Smooth muscle cell (in vitro differentiated cells): ENCODE measurements at regions not wholly inside any gene's neighbourhood (a gene's known extent, or its start where the extent isn't known, plus 50 kb on each side); places are given as distances from the start of the nearest gene placed in this dataset.

Experiments
- DNase-seq: peaks from one replicate; lab custom pipeline; 2025; ENCODE audit not compliant: unreplicated experiment; lab: John Stamatoyannopoulos, UW
- H2AFZ ChIP-seq: fragments of 200-600 bp; sonication (generic); 2 replicates; pipeline ENCODE4 v1.6.0; 2016; ENCODE audit warnings: antibody characterized with exemption, low read depth, mild to moderate bottlenecking
- H3F3A ChIP-seq: fragments of 200-600 bp; sonication (generic); 2 replicates; pipeline ENCODE4 v1.6.0; 2017; ENCODE audit warnings: antibody characterized with exemption, low read depth
- H3K27ac ChIP-seq: fragments of 200-600 bp; sonication (generic); 2 replicates; pipeline ENCODE4 v1.5.1; 2016; ENCODE audit warnings: low read depth, mild to moderate bottlenecking
- H3K27me3 ChIP-seq: fragments of 200-600 bp; sonication (generic); 2 replicates; pipeline ENCODE4 v1.6.1; 2016; ENCODE audit warnings: low read depth, mild to moderate bottlenecking
- H3K36me3 ChIP-seq: fragments of 200-600 bp; sonication (generic); 2 replicates; pipeline ENCODE4 v1.5.1; 2016; ENCODE audit warnings: low read depth
- H3K4me1 ChIP-seq: fragments of 200-600 bp; sonication (generic); 2 replicates; pipeline ENCODE4 v1.5.1; 2016; ENCODE audit warnings: low read depth
- H3K4me2 ChIP-seq: fragments of 200-600 bp; sonication (generic); 2 replicates; pipeline ENCODE4 v1.6.0; 2016; ENCODE audit warnings: mild to moderate bottlenecking
- H3K4me3 ChIP-seq: fragments of 200-600 bp; sonication (generic); 2 replicates; pipeline ENCODE4 v1.5.1; 2016; ENCODE audit warnings: mild to moderate bottlenecking
- H3K79me2 ChIP-seq: fragments of 200-600 bp; sonication (generic); 2 replicates; pipeline ENCODE4 v1.6.0; 2016; ENCODE audit warnings: low read depth, mild to moderate bottlenecking
- H3K9ac ChIP-seq: fragments of 200-600 bp; sonication (generic); 2 replicates; pipeline ENCODE4 v1.6.0; 2016; ENCODE audit warnings: low read depth
- H3K9me3 ChIP-seq: fragments of 200-600 bp; sonication (generic); replicated peaks from 2 replicates; pipeline ENCODE4 v1.5.1; 2016; ENCODE audit warnings: low read depth
- H4K20me1 ChIP-seq: fragments of 200-600 bp; sonication (generic); 2 replicates; pipeline ENCODE4 v1.6.0; 2016; ENCODE audit warnings: low read depth
- CTCF ChIP-seq: fragments of 200-600 bp; sonication (generic); IDR thresholded peaks from 2 replicates; pipeline ENCODE4 v1.5.1; 2017; ENCODE audit warnings: borderline replicate concordance, mild to moderate bottlenecking, antibody characterized with exemption; ENCODE audit not compliant: insufficient read depth, poor library complexity, severe bottlenecking
- WGBS: methylation state at CpG from one replicate; pipeline ENCODE4 v1.1.7; 2016; ENCODE audit warnings: low lambda C conversion rate; 5-methylcytosine and 5-hydroxymethylcytosine counted together

GRCh38 chr4:10893395-10893794, 208.8 kb upstream of the CLNK start:
- TF ChIP-seq CTCF = peak; percentile 35
- Histone ChIP-seq H3K36me3 (no peaks in the 10 kb centered on the region), H3K79me2 (no peaks in the 10 kb centered on the region), H3K9ac (no peak overlapping the region), H3K4me3 (no peak overlapping the region), H3K9me3 (no peaks in the 10 kb centered on the region), H2AFZ (no peak overlapping the region), H3K4me1 (no peaks in the 10 kb centered on the region), H3K4me2 (no peak overlapping the region), H3F3A (no peaks in the 10 kb centered on the region), H3K27ac (no peak overlapping the region), H4K20me1 (no peaks in the 10 kb centered on the region), H3K27me3 (no peaks in the 10 kb centered on the region)
- 98% methylated on average over 2 of the region's 2 CpGs for WGBS
- DNase-seq = no peak

GRCh38 chr4:10891866-10892265, 207.3 kb upstream of the CLNK start:
- TF ChIP-seq CTCF = no peak
- Histone ChIP-seq H3K27me3 (no peaks in the 10 kb centered on the region), H4K20me1 (no peaks in the 10 kb centered on the region), H3K27ac (no peak overlapping the region), H3K9ac (no peak overlapping the region), H3K9me3 (no peaks in the 10 kb centered on the region), H3K36me3 (no peaks in the 10 kb centered on the region), H3K79me2 (no peaks in the 10 kb centered on the region), H3F3A (no peaks in the 10 kb centered on the region), H3K4me2 (no peak overlapping the region), H3K4me3 (no peak overlapping the region), H2AFZ (no peak overlapping the region), H3K4me1 (no peaks in the 10 kb centered on the region)
- no peak for DNase-seq
- 62% methylated on average over 2 of the region's 2 CpGs for WGBS

- 91% methylated on average over 4 of the region's 4 CpGs for WGBS
- no peak for TF ChIP-seq CTCF
These were observed 205.3 kb upstream of the CLNK start for GRCh38 chr4:10889819-10890218.

GRCh38 chr4:10879411-10880110, 195.0 kb upstream of the CLNK start:
- no peaks in the 10 kb centered on the region for H3K9me3 ChIP-seq
- no peaks in the 10 kb centered on the region for H3K4me1 ChIP-seq
- no peaks in the 10 kb centered on the region for H3K36me3 ChIP-seq
- no peak for TF ChIP-seq CTCF
- H4K20me1 ChIP-seq = no peaks in the 10 kb centered on the region
- 76% methylated on average over 4 of the region's 4 CpGs for WGBS
- no peak overlapping the region for H3K27ac ChIP-seq
- H2AFZ ChIP-seq = no peak overlapping the region
- no peak for DNase-seq
- H3F3A ChIP-seq = no peaks in the 10 kb centered on the region
- no peak overlapping the region for H3K9ac ChIP-seq
- H3K4me2 ChIP-seq = no peak overlapping the region
- no peaks in the 10 kb centered on the region for H3K79me2 ChIP-seq
- H3K4me3 ChIP-seq = no peak overlapping the region
- H3K27me3 ChIP-seq = no peaks in the 10 kb centered on the region

More at GRCh38 chr4:10889819-10890218, 205.3 kb upstream of the CLNK start:
- Histone ChIP-seq H3K27me3 (no peaks in the 10 kb centered on the region), H3K36me3 (no peaks in the 10 kb centered on the region), H3K79me2 (no peaks in the 10 kb centered on the region), H3K9me3 (no peaks in the 10 kb centered on the region), H3K9ac (no peak overlapping the region), H3K27ac (no peak overlapping the region), H3K4me2 (no peak overlapping the region), H4K20me1 (no peaks in the 10 kb centered on the region), H3F3A (no peaks in the 10 kb centered on the region), H2AFZ (no peak overlapping the region), H3K4me1 (no peaks in the 10 kb centered on the region), H3K4me3 (no peak overlapping the region)
- DNase-seq = no peak
